ENCODE measurements at regions not wholly inside any gene's neighbourhood (a gene's known extent, or its start where the extent isn't known, plus 50 kb on each side); places are given as distances from the start of the nearest gene placed in this dataset.

GRCh38 chr17:79255456-79255855, 180.8 kb downstream of the ENGASE start:
- no peak for DNase-seq (ENCODE audit: low read depth)
- TF ChIP-seq CTCF (IDR thresholded peaks at IDR 0.05; ENCODE audit: insufficient read depth, low read length), result no peak
- no peak overlapping the region for H3K4me3 ChIP-seq (ENCODE audit: low read depth, low read length)

GRCh38 chr17:79255046-79255445, 180.4 kb downstream of the ENGASE start:
- TF ChIP-seq CTCF (IDR thresholded peaks at IDR 0.05; ENCODE audit: insufficient read depth, low read length), result no peak
- H3K4me3 ChIP-seq (ENCODE audit: low read depth, low read length), result no peak overlapping the region
- no peak for DNase-seq (ENCODE audit: low read depth)

DNA sequence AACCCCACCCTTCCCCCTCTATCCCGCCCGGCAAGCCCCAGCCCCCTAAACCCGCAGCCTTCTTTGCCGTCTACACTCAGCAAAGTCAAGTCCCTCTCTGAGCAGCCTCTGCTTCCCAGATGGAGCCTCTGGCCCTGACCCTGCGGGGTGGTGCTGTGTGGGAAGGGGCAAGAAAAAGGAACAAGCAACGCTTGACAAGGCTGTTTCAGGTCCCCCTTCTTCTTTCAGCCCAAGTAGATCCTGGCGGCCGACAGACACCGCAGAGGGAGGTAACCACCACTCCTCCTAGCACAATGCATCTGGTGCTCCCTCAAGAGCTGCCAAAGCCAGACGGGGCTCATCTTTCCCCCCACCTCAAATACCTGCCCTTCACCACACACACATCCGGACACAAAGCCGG, 178.3 kb downstream of the ENGASE start:
- no peak overlapping the region for H3K4me3 ChIP-seq (ENCODE audit: low read depth, low read length)
- no peak for DNase-seq (ENCODE audit: low read depth)
- no peak for TF ChIP-seq CTCF (IDR thresholded peaks at IDR 0.05; ENCODE audit: insufficient read depth, low read length)

DNA sequence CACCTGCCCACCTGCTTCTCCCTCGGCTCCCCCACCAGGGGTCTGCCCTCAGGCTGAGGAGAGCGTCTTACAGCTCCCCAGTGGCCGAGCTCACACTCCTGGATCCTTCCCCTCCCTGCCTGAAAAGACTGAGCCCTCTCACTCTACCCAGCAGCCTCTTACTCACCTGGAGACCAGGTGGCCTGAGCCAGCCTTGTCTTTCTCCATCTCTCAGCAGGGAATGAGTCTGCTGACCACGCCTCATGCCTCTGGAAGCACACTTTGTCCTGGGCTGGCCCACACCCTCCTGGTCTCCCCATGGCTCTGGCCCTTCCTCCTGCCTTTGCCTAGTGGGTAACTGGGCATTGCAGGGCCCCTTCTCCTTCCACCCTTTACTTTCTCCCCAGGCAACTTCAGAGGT, 177.2 kb downstream of the ENGASE start:
- H3K4me3 ChIP-seq (ENCODE audit: low read depth, low read length), result no peak overlapping the region
- DNase-seq (ENCODE audit: low read depth), result no peak
- no peak for TF ChIP-seq CTCF (IDR thresholded peaks at IDR 0.05; ENCODE audit: insufficient read depth, low read length)

DNA sequence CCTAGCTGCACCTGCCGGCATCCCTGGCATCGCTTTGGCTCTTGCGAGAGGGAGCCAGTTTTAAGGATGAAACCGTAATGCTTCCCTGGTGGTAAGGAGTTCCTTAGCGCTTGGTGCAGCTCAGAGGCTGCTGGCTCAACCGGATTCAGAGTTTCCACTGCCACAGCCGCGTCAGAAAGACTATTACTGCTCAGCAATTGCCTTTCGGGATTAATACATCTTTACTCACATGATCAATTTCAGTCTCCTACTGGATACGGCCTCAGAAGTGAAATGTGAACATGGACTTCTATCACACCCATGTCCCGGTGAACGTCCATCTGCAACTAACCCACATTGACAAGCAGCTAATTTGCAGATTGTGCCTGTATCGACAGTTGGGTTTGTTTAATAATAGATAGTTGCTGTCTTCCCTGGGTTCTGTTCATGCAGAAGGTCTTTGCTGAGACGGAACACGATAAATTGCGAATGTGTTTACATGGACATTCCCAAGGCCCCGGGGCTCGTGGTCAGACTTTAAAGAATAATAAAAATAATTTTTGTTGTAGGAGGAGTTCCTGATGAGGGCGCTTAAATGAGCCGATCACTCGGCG, 175.4 kb downstream of the ENGASE start:
- no peak for TF ChIP-seq CTCF (IDR thresholded peaks at IDR 0.05; ENCODE audit: insufficient read depth, low read length)
- no peak overlapping the region for H3K4me3 ChIP-seq (ENCODE audit: low read depth, low read length)
- DNase-seq (ENCODE audit: low read depth), result no peak

DNA sequence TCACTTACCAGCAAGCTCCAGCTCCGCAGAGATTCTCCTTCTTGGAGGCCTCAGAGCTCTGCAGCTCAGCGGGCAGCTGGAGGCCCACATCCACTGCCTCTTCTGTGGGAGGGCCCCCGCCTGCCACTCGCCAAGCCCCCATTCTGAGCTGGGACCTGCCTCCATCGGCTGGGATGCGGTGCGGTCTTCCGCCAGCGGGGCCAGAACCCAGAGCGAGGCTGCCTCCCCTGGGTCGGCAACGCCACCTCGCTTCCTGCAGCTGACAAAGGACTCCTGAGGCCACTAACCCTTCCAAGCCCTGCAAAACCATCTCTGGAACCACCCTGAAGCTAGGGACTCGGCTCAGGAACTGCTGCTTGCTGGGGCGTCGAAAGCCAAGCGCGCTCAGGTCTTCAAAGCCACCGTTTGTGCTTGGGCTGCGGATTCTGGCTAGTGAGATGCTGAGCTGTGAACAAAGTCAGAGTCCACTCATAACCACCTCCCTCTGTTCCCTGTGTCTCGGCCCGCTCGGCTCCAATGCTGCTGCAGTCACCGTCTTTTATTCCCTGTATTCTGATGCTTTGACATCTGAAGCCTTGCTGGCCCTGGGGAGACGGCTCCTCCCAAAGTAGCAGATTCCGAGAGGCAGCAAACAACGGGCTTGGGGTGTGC, 174.3 kb downstream of the ENGASE start:
- no peak overlapping the region for H3K4me3 ChIP-seq (ENCODE audit: low read depth, low read length)
- DNase-seq (ENCODE audit: low read depth), result no peak
- no peak for TF ChIP-seq CTCF (IDR thresholded peaks at IDR 0.05; ENCODE audit: insufficient read depth, low read length)

All from fibroblast of the aortic adventitia (primary cell).